HEK293 (cell line): ENCODE measurements at regions not wholly inside any gene's neighbourhood (a gene's known extent, or its start where the extent isn't known, plus 50 kb on each side); places are given as distances from the start of the nearest gene placed in this dataset.

ENCODE experiments used
- CTCF ChIA-PET: fragments of 350-600 bp; formaldehyde crosslinking; extraction: SDS; loops from one replicate; lab custom pipeline; 2021; ENCODE audit warnings: antibody characterized with exemption; lab: Yijun Ruan, JAX
- POLR2A ChIA-PET: fragments of 300-600 bp; formaldehyde crosslinking; extraction: SDS; loops from one replicate; lab custom pipeline; 2020; ENCODE audit warnings: antibody characterized with exemption, inconsistent platforms; lab: Yijun Ruan, JAX
- H3K27ac ChIP-seq: fragments of 200-500 bp; sonication (Bioruptor generic); 2 replicates; pipeline ENCODE4 v1.5.1; 2014; ENCODE audit warnings: low read depth, low read length, control low read depth, inconsistent platforms; ENCODE audit errors: extremely low read depth
- H3K36me3 ChIP-seq, 2 experiments: fragments of 200-500 bp in 1 of 2; sonication (Bioruptor generic) in 1 of 2; 1 replicate in 1 of 2; 2 replicates in 1 of 2; pipeline ENCODE4 v1.5.1; 2014 to 2017; ENCODE audit warnings: inconsistent platforms in 2 of 2, low read length in 2 of 2; ENCODE audit not compliant: control insufficient read depth in 2 of 2, insufficient read depth in 1 of 2
- H3K4me1 ChIP-seq: fragments of 200-500 bp; sonication (Bioruptor generic); 2 replicates; pipeline ENCODE4 v1.5.1; 2014; ENCODE audit warnings: mild to moderate bottlenecking, low read length, inconsistent platforms; ENCODE audit not compliant: control insufficient read depth, insufficient read depth
- H3K4me3 ChIP-seq: 2 replicates; pipeline ENCODE4 v1.5.1; 2011; ENCODE audit warnings: low read depth, mild to moderate bottlenecking, control low read depth, low read length, moderate library complexity
- H3K9me3 ChIP-seq: fragments of 200-500 bp; sonication (Bioruptor generic); 2 replicates; pipeline ENCODE4 v1.5.1; 2014; ENCODE audit warnings: low read depth, low read length, inconsistent platforms; ENCODE audit not compliant: control insufficient read depth, insufficient read depth
- HOXA7 ChIP-seq: sonication (generic); formaldehyde crosslinking; IDR thresholded peaks from 2 replicates; pipeline ENCODE4 v1.8.1; 2022; ENCODE audit warnings: missing genetic modification reagents, borderline replicate concordance
- MZF1 ChIP-seq: fragments of 450-650 bp; formaldehyde crosslinking; IDR thresholded peaks from 2 replicates; pipeline ENCODE4 v1.5.1; 2017; ENCODE audit warnings: missing biosample characterization, missing genetic modification characterization, borderline replicate concordance
- ZFHX2 ChIP-seq: fragments of 450-650 bp; formaldehyde crosslinking; conservative IDR thresholded peaks from 2 replicates; pipeline ENCODE4 v1.5.1; 2016; ENCODE audit warnings: missing biosample characterization, missing genetic modification characterization
- ZNF10 ChIP-seq: fragments of 450-650 bp; formaldehyde crosslinking; IDR thresholded peaks from 2 replicates; pipeline ENCODE4 v1.5.1; 2017; ENCODE audit warnings: missing biosample characterization, missing genetic modification characterization
- ZNF133 ChIP-seq: fragments of 450-650 bp; formaldehyde crosslinking; IDR thresholded peaks from 2 replicates; pipeline ENCODE4 v1.5.1; 2016; ENCODE audit warnings: missing biosample characterization, missing genetic modification characterization
- ZNF146 ChIP-seq: fragments of 450-650 bp; formaldehyde crosslinking; IDR thresholded peaks from 2 replicates; pipeline ENCODE4 v1.5.1; 2016; ENCODE audit warnings: missing biosample characterization, missing genetic modification characterization
- ZNF2 ChIP-seq: fragments of 450-650 bp; formaldehyde crosslinking; IDR thresholded peaks from 2 replicates; pipeline ENCODE4 v1.5.1; 2016; ENCODE audit warnings: missing biosample characterization, missing genetic modification characterization
- ZNF248 ChIP-seq: fragments of 450-650 bp; formaldehyde crosslinking; IDR thresholded peaks from 2 replicates; pipeline ENCODE4 v1.5.1; 2017; ENCODE audit warnings: missing biosample characterization, missing genetic modification characterization
- ZNF391 ChIP-seq: fragments of 450-650 bp; formaldehyde crosslinking; IDR thresholded peaks from 2 replicates; pipeline ENCODE4 v1.5.1; 2016; ENCODE audit warnings: low read depth, missing biosample characterization, missing genetic modification characterization, borderline replicate concordance
- ZNF433 ChIP-seq: fragments of 450-650 bp; formaldehyde crosslinking; IDR thresholded peaks from 2 replicates; pipeline ENCODE4 v1.5.1; 2016; ENCODE audit warnings: missing biosample characterization, missing genetic modification characterization, low read depth
- ZNF518A ChIP-seq: fragments of 450-650 bp; formaldehyde crosslinking; conservative IDR thresholded peaks from 2 replicates; pipeline ENCODE4 v1.5.1; 2016; ENCODE audit warnings: low read depth, missing biosample characterization, missing genetic modification characterization
- ZNF621 ChIP-seq: fragments of 450-650 bp; formaldehyde crosslinking; IDR thresholded peaks from 2 replicates; pipeline ENCODE4 v1.5.1; 2017; ENCODE audit warnings: missing biosample characterization, missing genetic modification characterization
- ZNF645 ChIP-seq: fragments of 450-650 bp; formaldehyde crosslinking; IDR thresholded peaks from 2 replicates; pipeline ENCODE4; 2016; ENCODE audit warnings: missing biosample characterization, missing genetic modification characterization
- ZNF768 ChIP-seq: fragments of 450-650 bp; formaldehyde crosslinking; IDR thresholded peaks from 2 replicates; pipeline ENCODE4 v1.5.1; 2018; ENCODE audit warnings: missing biosample characterization, mild to moderate bottlenecking, missing genetic modification characterization
- ZSCAN30 ChIP-seq: fragments of 450-650 bp; IDR thresholded peaks from 2 replicates; pipeline ENCODE4 v1.5.1; 2018; ENCODE audit warnings: missing biosample characterization, mild to moderate bottlenecking, missing genetic modification characterization, moderate library complexity

- ChIA-PET POLR2A (no interaction called here), CTCF (interaction anchor here (0.6 to 0.7 kb wide), 2 partner anchors 358 to 448 kb away, joined by 3 to 5 read pairs; no protein-coding TSS in a partner anchor)
- TF ChIP-seq ZNF433 (no peak), ZNF10 (no peak)
- Histone ChIP-seq H3K4me3 (no peak overlapping the region), H3K9me3 (no peaks in the 10 kb centered on the region), H3K36me3 (no peaks in the 10 kb centered on the region), H3K27ac (no peak overlapping the region), H3K4me1 (no peaks in the 10 kb centered on the region)
Measured at GRCh38 chr18:71374294-71375000, 1085.6 kb downstream of the SOCS6 start.

GRCh38 chr18:71371951-71372605 lies 1083.2 kb downstream of the SOCS6 start:
- ChIA-PET CTCF (no interaction called here), POLR2A (no interaction called here)
- H3K36me3 ChIP-seq, result no peaks in the 10 kb centered on the region
- no peaks in the 10 kb centered on the region for H3K9me3 ChIP-seq
- no peaks in the 10 kb centered on the region for H3K4me1 ChIP-seq
- no peak for TF ChIP-seq ZSCAN30
- no peak for TF ChIP-seq ZNF621
- no peak for TF ChIP-seq ZNF391 (tag by site-specific recombination)
- no peak for TF ChIP-seq ZNF768
- TF ChIP-seq ZNF248 (tag by site-specific recombination), result no peak
- no peak for TF ChIP-seq HOXA7
- H3K4me3 ChIP-seq, result no peak overlapping the region
- H3K27ac ChIP-seq, result no peak overlapping the region

- Histone ChIP-seq H3K4me1 (no peaks in the 10 kb centered on the region), H3K4me3 (no peak overlapping the region), H3K9me3 (no peaks in the 10 kb centered on the region), H3K36me3 (no peaks in the 10 kb centered on the region), H3K27ac (no peak overlapping the region)
- ChIA-PET CTCF (no interaction called here), POLR2A (no interaction called here)
- TF ChIP-seq MZF1 (no peak), ZNF10 (no peak), ZNF146 (tag by site-specific recombination) (no peak), ZNF518A (tag by site-specific recombination) (no peak), ZNF2 (tag by site-specific recombination) (no peak), ZNF645 (tag by site-specific recombination) (no peak), ZFHX2 (tag by site-specific recombination) (no peak), ZNF133 (tag by site-specific recombination) (no peak)
Measured at GRCh38 chr18:71370671-71371445, 1082.0 kb downstream of the SOCS6 start.
